GM23338 (cell line): ENCODE measurements at regions not wholly inside any gene's neighbourhood (a gene's known extent, or its start where the extent isn't known, plus 50 kb on each side); places are given as distances from the start of the nearest gene placed in this dataset.

ENCODE experiments used
- ATAC-seq: fragments of 200-7000 bp; cut with Tn5 transposase; 3 replicates; pipeline ENCODE4 v1.9.1; 2020
- DNase-seq: peaks from one replicate; pipeline ENCODE4 v3.0.0-alpha.2; 2015; ENCODE audit warnings: low spot score
- H2AFZ ChIP-seq: fragments of 200-600 bp; sonication (generic); 2 replicates; pipeline ENCODE4 v1.8.0; 2016; ENCODE audit warnings: antibody characterized with exemption, mild to moderate bottlenecking, moderate library complexity
- H3F3A ChIP-seq: fragments of 200-600 bp; sonication (generic); replicated peaks from 2 replicates; pipeline ENCODE4 v1.8.0; 2017; ENCODE audit warnings: antibody characterized with exemption, mixed run types, low read depth
- H3K27ac ChIP-seq: fragments of 200-600 bp; sonication (generic); 2 replicates; pipeline ENCODE4 v1.6.1; 2016; ENCODE audit warnings: low read depth
- H3K27me3 ChIP-seq: fragments of 200-600 bp; sonication (generic); 2 replicates; pipeline ENCODE4 v1.8.0; 2016; ENCODE audit warnings: mild to moderate bottlenecking, mixed run types, moderate library complexity; ENCODE audit not compliant: insufficient read depth
- H3K36me3 ChIP-seq: fragments of 200-600 bp; sonication (generic); 2 replicates; pipeline ENCODE4 v1.8.0; 2016; ENCODE audit warnings: mild to moderate bottlenecking; ENCODE audit not compliant: insufficient read depth
- H3K4me1 ChIP-seq: fragments of 200-600 bp; sonication (generic); 2 replicates; pipeline ENCODE4 v1.8.0; 2016; ENCODE audit warnings: mild to moderate bottlenecking, moderate library complexity; ENCODE audit not compliant: insufficient read depth
- H3K4me2 ChIP-seq: fragments of 200-600 bp; sonication (generic); 2 replicates; pipeline ENCODE4 v1.7.1; 2017; ENCODE audit warnings: mixed run types
- H3K4me3 ChIP-seq: fragments of 200-600 bp; sonication (generic); 2 replicates; pipeline ENCODE4 v1.6.1; 2016; ENCODE audit warnings: mixed run types
- H3K79me2 ChIP-seq: fragments of 200-600 bp; sonication (generic); replicated peaks from 2 replicates; pipeline ENCODE4 v1.8.0; 2017; ENCODE audit warnings: mild to moderate bottlenecking; ENCODE audit not compliant: insufficient read depth
- H3K9me2 ChIP-seq: fragments of 200-600 bp; sonication (generic); 2 replicates; pipeline ENCODE4 v1.8.0; 2017; ENCODE audit not compliant: insufficient read depth
- H4K20me1 ChIP-seq: fragments of 200-600 bp; sonication (generic); replicated peaks from 2 replicates; pipeline ENCODE4 v1.8.0; 2017; ENCODE audit warnings: mild to moderate bottlenecking; ENCODE audit not compliant: insufficient read depth
- H3K27ac Mint-ChIP-seq: 2 replicates; pipeline ENCODE4 v1.8.0; 2020; ENCODE audit warnings: inconsistent platforms, mild to moderate bottlenecking, moderate library complexity, mixed read lengths
- H3K27me3 Mint-ChIP-seq: 3 replicates; pipeline ENCODE4 v1.8.0; 2022; ENCODE audit warnings: low read depth, mild to moderate bottlenecking, moderate library complexity, mixed read lengths, inconsistent platforms; ENCODE audit not compliant: insufficient read depth, poor library complexity
- H3K36me3 Mint-ChIP-seq: 3 replicates; pipeline ENCODE4 v1.8.0; 2021; ENCODE audit warnings: low read depth, mild to moderate bottlenecking, inconsistent platforms, moderate library complexity, mixed read lengths
- H3K4me1 Mint-ChIP-seq: 3 replicates; pipeline ENCODE4 v1.8.0; 2020; ENCODE audit warnings: mild to moderate bottlenecking, inconsistent platforms, mixed read lengths
- H3K4me3 Mint-ChIP-seq: 3 replicates; pipeline ENCODE4 v1.8.0; 2021; ENCODE audit warnings: moderate library complexity, mild to moderate bottlenecking, inconsistent platforms, mixed read lengths
- H3K9me3 Mint-ChIP-seq: 3 replicates; pipeline ENCODE4 v1.8.0; 2020; ENCODE audit warnings: moderate library complexity, mild to moderate bottlenecking, inconsistent platforms, mixed read lengths
- CREB1 ChIP-seq: fragments of 250-450 bp; sonication (Bioruptor Pico); IDR thresholded peaks from 2 replicates; pipeline ENCODE4 v1.5.0; 2020; ENCODE audit warnings: low read depth, mild to moderate bottlenecking, moderate library complexity
- CTCF ChIP-seq, 2 experiments: fragments of 200-600 bp in 1 of 2; sonication (generic) in 1 of 2; conservative IDR thresholded peaks; 2 replicates each; pipeline versions ENCODE4 v1.5.1 to v1.6.1; 2016 to 2017; ENCODE audit warnings: antibody characterized with exemption in 2 of 2, low read depth in 2 of 2, mild to moderate bottlenecking in 2 of 2, moderate library complexity in 1 of 2
- ETS1 ChIP-seq: IDR thresholded peaks from 2 replicates; pipeline ENCODE4 v1.6.1; 2016; ENCODE audit warnings: antibody characterized with exemption
- EZH2 ChIP-seq: fragments of 200-600 bp; sonication (generic); IDR thresholded peaks from one replicate; pipeline ENCODE4 v1.8.0; 2017; ENCODE audit warnings: antibody characterized with exemption, mild to moderate bottlenecking, low read depth; ENCODE audit not compliant: unreplicated experiment
- EZH2phosphoT487 ChIP-seq: fragments of 200-600 bp; sonication (generic); IDR thresholded peaks from one replicate; pipeline ENCODE4 v1.8.1; 2018; ENCODE audit warnings: antibody characterized with exemption; ENCODE audit not compliant: unreplicated experiment
- JUNB ChIP-seq: IDR thresholded peaks from one replicate; pipeline ENCODE4 v1.6.1; 2016; ENCODE audit warnings: antibody characterized with exemption; ENCODE audit not compliant: unreplicated experiment
- NANOG ChIP-seq: IDR thresholded peaks from 2 replicates; pipeline ENCODE4 v1.6.1; 2016; ENCODE audit warnings: antibody characterized with exemption, borderline replicate concordance
- POLR2AphosphoS5 ChIP-seq: IDR thresholded peaks from 2 replicates; pipeline ENCODE4 v1.6.1; 2016; ENCODE audit warnings: antibody characterized with exemption, low read depth
- REST ChIP-seq: IDR thresholded peaks from one replicate; pipeline ENCODE4 v1.6.1; 2018; ENCODE audit warnings: antibody characterized with exemption; ENCODE audit not compliant: unreplicated experiment
- STAT1 ChIP-seq: IDR thresholded peaks from one replicate; pipeline ENCODE4 v1.6.1; 2016; ENCODE audit warnings: antibody characterized with exemption; ENCODE audit not compliant: unreplicated experiment
- ZNF114 ChIP-seq: fragments of 250-450 bp; sonication (Bioruptor Pico); IDR thresholded peaks from 2 replicates; pipeline ENCODE4 v1.5.0; 2020; ENCODE audit warnings: mild to moderate bottlenecking, moderate library complexity
- ZNF331 ChIP-seq: fragments of 250-450 bp; sonication (Bioruptor Pico); IDR thresholded peaks from 2 replicates; pipeline ENCODE4 v1.5.0; 2020; ENCODE audit warnings: low read depth, mild to moderate bottlenecking, moderate library complexity
- ZNF462 ChIP-seq: fragments of 250-450 bp; sonication (Bioruptor Pico); IDR thresholded peaks from 2 replicates; pipeline ENCODE4 v1.5.0; 2020; ENCODE audit warnings: mild to moderate bottlenecking, moderate library complexity

- no peaks in the 10 kb centered on the region for H3K9me3 Mint-ChIP-seq
- H3K4me1 Mint-ChIP-seq, result peaks cover 5% of the 10 kb centered on the region
- no peaks in the 10 kb centered on the region for H3K9me2 ChIP-seq
- ATAC-seq (peak; percentile 63), DNase-seq (no peak)
- no peak overlapping the region for H3K4me3 ChIP-seq
- H3K36me3 Mint-ChIP-seq, result no peaks in the 10 kb centered on the region
- no peaks in the 10 kb centered on the region for H3K36me3 ChIP-seq
- no peak overlapping the region for H2AFZ ChIP-seq
- no peaks in the 10 kb centered on the region for H3K27me3 ChIP-seq
- peaks cover 9% of the 10 kb centered on the region for H3K27me3 Mint-ChIP-seq
- no peaks in the 10 kb centered on the region for H3K79me2 ChIP-seq
- TF ChIP-seq CREB1 (CRISPR knock-in tag) (no peak), CTCF (conservative IDR thresholded peaks at IDR 0.05; ENCODE audit: low read depth in 2 of 2) (no peak), STAT1 (no peak), ZNF114 (CRISPR knock-in tag) (no peak), POLR2AphosphoS5 (no peak), REST (no peak), NANOG (no peak), ETS1 (no peak), EZH2phosphoT487 (no peak), EZH2 (no peak), JUNB (no peak), ZNF462 (CRISPR knock-in tag) (no peak), ZNF331 (CRISPR knock-in tag) (no peak)
- H3K27ac ChIP-seq, result no peak overlapping the region
- H3K4me2 ChIP-seq, result no peak overlapping the region
- H3K4me1 ChIP-seq, result peaks cover 4% of the 10 kb centered on the region; the same call in 1 of the 2 replicates
- no peaks in the 10 kb centered on the region for H4K20me1 ChIP-seq
- H3K27ac Mint-ChIP-seq, result no peak overlapping the region
- no peaks in the 10 kb centered on the region for H3F3A ChIP-seq
- H3K4me3 Mint-ChIP-seq, result no peak overlapping the region
Measured at GRCh38 chr11:115084231-115084630, 405.9 kb downstream of the NXPE2 start.
